NCI-H510A treated with DMSO at 0.1 percent for 48 hours (cell line): ENCODE measurements at regions not wholly inside any gene's neighbourhood (a gene's known extent, or its start where the extent isn't known, plus 50 kb on each side); places are given as distances from the start of the nearest gene placed in this dataset.

Experiments used
- DNase-seq: peaks from one replicate; lab custom pipeline; 2025; lab: John Stamatoyannopoulos, UW

DNA sequence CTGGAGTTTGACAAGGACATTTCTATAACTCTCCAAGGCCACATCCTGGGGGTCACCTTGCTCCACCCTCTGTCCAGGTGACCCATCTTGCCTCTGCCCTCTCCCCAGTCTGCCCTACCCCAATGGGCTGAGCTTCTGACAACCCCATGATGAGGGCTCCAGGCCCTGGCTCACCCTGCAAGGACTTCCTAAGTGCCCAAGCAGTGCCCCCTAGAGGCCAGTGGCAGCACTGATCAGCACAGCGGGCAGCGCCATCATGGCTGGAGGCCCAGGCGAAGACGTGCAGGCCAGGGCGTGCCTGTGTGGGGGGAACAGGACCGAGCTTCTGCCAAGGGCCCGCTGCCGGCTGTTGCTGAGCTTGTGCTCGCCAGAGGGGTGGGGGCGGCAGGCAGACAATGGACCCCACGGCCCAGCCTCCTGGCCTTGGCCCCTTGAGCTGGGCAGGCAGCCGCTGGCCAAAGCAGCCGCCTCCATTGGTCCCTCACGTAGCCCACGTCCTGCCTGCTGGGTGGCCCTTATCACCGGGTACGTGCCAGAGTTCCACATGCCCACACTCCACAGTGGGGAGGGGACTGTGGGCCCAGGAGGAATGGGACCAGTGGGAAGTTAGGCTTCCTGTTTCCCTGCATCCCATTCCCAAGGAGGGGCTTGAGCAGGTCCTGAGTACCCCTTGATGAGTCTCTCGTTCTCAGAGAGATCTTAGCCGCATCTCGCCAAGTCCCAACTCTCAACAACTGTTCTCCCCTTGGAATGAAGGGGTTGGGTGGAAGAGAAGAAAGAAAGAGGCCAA, 64.3 kb downstream of the MRPL14 start:
- DNase-seq: no peak

DNA sequence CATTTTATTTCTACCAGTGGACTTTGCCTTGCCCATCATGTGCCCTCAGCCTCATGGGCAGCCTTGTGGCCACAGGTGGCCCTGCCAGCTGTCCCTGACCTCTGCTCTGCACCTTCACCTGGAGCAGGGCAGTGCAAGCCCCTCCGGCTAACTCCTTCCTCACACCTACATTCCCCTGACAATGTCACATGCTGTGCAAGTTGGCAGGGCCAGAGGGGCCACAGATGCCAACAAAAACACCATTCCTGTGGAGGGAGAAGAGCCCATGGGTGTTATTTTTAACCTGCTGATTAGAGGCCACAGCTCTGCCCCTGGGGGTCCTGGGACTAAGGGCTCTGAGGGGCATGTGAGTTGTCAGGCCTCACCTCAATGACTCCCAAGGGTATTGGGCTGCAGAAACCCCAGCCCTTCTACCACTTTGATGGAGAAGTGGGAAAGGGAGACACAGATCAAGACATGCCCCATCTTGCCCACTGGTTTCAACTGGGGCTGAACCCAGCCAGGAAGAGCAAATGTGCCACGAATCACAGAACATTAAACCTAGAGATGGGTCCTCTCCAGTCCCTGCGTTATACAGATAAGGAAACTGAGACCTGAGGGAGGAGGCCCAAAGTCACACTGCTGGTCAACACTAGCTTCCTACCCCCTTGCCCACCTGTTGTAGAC, 65.0 kb downstream of the MRPL14 start:
- DNase-seq: no peak

DNA sequence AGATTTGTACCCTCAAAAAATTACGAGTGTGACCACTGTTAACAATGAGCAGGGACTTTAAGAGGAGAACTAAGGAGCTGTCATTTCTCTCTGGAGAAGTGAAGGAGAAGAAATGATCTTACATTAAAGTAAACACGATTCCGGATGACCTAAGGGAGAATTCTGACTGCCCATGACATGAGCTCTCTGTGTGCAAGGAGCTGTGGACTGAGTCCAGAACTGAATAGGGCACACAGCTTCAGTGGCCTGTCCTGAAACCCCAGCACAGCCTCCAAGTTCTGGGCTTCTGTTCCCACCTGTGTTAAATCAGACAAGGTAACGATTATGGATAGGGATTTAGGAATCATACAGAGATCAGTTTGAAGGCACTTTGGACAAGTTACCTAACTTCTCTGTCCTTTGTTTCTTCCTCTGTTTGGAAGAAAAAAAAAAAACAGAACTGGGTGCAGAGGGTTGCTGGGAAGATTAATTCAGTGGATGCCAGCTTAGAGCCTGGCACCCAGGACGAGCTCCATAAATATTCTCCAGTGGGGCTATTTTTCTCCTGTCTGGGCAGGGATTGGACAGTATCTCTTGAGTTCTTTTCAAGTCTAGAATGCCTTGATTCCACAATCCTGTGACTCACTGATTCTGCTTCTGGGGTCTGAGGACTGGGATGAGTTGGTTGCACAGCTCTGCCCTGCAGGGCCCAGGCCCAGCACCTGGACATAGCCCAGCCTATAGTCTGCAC, 65.7 kb downstream of the MRPL14 start:
- DNase-seq: no peak

DNA sequence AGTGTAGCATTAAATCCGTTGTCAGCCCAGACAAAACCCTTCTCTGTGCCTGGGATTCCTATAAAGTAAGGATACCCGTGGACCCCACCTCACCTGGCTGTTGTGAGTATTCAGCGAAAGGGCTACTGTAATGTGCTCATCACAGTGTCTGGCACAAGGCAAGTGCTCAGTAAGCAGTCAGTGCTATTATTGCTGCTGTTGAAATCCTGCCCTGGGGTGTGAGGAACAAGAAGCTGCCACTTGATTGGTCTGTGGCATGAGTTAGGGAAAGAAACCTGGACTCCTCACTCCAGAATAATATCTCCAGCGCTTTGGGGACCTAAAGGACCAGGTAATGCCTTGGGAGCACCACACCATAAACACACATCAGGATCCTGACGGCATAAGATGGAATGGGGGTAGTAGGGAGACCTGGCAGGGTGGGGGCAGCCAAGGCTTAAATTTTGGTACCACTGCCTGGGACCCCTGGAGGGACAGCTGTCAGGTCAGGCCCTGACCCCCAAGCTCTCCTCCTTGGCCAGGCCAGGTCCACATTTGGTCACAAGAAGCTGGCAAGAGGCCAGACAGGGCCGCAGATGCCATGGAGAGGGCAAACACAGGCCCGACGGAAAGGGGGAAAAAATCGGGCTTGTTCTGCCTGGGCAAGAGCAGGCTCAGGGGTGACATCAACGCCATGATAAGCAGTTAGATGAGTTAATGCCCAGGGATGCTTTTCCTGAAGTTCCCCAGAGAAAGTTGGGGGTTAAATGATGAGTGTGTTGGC, 66.5 kb downstream of the MRPL14 start:
- no peak for DNase-seq

DNA sequence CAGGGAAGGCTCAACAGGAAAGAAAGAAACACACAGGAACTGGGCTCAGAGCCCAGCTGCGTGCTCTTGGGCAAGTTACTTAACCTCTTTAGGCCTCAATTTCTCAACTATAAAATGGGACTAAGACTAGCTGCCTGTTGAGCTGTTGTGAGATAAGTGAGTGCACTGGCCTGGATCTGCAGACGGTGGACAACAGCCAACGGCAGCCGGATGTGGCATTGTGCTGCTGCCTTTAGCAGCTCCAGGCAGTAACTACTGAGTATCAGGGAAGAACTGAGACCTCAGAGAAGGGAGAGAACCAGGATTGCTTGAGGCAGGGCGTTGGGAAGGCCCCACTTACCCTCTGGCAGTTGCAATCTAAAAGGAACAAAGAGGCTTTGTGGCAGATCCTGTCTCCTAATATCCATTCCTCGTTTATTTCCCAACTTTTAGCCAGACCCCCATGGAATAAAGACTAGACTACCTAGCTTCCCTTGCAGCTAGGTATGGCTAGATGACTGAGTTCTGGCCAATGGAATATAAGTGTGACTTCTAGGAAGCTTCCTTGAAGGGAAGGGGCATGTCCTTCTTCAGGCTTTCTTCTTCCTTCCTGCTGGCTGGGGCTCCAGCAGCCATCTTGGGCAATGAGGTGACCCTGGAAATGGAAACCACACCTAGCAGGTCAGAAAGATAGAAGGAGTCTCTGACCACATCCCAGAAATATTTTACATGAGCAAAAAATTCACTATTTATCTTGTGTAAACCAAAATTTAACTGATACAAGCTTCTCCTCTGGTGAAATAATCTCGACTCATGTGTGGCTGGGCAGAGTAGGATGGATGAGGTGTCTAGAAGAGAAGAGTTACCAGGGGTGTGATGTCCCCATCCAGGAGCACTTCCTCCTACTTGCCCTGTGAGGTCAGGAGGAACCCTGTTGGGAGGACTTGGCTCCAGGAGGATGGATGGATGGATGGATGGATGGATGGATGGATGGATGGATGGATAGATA, 67.6 kb downstream of the MRPL14 start:
- no peak for DNase-seq

DNA sequence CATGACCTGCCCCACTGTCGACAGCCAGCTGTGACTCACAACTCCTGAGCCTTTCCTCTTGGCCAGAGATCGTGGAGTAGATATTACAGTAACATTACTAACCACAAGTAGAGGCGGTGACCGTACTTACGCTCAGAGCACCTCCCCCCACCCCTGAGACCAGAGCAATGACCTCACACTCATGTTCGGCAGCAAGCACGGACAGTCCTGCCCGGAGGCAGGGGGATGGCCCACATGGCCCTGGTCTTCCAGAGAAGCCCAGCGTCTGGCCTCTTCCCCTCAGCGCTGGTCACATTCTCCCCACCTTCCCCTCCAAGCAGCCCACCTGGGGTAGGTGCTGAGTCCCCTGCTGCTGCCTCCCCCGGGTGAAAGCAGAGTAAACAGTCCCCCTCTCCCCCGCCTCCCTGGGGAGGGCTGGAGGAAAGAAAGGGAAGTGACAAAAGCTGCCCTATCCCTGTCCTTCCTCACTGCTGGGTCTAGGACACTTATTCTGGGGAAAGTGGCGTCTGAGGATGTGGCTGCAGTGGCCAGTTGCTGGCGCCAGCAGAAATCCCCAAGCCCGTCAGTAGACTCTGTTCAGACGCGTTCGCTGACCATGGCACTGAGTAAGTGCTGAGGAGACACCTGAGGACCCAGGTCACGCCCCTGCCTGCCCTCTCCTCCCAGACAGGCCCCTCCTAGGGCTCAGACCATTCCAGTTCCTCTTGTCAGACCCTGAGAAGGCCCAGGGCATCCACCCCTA, 68.5 kb downstream of the MRPL14 start:
- DNase-seq: no peak

DNA sequence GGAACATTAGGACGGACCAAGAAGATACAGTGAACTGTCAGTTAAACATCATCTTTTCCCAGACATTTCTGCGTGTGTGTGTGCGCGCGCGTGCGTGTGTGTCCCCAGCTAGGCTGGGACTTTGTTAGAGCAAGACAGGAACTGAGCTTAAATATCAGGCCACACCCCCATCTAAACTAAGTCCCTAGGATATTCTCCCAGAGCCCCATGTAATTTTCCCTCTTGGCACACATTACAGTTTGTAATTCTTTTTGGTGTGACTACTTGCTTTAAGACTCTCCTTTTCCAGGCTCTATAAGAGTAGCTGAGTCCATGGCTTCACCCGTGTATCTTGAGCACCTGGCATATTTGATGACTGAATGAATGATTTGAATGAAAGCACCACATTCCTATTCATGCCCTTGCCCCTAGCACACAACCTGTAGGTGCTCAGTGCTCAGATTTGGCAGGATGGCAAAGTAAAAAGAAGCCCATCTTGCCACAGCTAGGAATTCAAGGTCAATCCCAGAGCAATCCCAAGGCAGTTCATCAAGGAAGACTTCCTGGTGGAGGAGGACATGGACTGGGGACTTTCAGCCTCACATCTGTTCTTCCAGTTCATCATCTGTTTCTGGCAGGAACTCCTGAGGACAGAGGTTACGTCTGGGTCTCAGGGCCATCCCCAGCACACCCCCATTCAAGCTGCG, 69.2 kb downstream of the MRPL14 start:
- no peak for DNase-seq

DNA sequence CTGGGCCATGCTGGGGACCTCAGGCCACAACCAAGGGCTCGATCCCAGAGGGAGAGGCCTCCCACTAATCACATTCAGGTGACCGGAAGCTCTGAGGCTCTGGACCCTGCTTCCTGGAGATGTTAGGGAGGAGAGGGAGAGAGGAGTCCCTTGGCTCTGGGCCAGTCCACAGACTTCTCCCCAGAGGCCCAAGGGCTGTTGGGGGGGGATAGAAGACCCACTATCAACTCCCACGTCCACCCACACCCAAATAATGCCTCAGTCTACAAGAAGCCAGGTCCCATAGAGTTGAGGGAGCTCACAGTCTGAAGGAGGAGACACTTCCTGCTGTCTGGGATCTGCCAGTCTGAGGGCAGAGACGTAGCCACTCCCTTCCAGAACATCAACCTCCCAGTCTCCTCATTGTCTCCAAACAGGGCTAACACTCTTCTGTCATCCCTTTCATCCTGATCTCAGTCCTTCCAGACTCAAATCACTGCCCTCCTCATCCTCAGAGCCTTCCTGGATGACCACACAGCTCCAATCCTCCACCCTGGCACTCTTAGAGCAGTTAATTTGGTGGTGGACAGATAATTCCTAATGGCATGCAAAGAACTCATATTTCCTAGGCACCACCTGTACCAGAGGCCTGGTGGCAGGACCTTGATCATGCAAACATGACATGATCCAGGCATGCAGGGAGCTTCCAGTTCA, 69.9 kb downstream of the MRPL14 start:
- DNase-seq: no peak

DNA sequence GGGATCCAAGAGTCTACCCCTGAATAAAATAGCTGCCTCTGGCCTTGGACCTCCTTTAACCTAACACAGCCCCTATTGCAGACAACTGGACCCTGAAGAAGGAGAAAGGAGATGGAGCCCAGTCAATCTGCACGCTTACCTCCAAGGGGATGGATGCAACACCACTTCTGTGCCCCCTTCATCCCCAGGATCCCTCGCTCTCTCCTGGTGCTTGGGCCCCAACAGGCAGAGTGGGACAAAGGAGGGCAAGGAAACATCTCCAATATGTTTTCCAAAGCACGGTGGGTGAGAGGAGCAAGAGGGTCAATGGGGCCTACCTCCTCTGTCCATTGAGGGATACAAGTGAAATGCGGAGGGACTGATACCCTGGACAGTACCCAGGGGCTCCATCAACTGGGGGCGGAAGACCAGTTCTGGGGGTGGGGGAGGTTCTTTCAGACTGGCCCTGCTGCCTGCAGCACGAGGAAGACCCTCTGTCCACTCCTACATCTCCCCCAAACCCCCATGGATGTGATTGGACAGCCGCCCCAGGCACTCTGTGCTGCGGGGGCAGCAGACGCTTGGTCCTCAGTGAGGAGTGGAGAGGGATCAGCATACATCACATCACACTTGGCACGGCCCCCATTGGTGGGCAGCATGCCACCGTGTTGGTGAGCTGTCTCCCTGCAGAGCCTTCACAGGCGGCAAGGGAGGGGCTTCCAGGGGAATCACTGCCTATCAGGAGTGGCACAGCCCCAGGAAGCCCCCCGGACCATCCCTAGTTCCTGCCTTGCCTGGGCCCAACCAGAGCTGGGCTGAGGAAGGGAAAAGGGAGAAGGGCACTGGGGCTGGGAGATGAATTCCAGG, 70.6 kb downstream of the MRPL14 start:
- no peak for DNase-seq

DNA sequence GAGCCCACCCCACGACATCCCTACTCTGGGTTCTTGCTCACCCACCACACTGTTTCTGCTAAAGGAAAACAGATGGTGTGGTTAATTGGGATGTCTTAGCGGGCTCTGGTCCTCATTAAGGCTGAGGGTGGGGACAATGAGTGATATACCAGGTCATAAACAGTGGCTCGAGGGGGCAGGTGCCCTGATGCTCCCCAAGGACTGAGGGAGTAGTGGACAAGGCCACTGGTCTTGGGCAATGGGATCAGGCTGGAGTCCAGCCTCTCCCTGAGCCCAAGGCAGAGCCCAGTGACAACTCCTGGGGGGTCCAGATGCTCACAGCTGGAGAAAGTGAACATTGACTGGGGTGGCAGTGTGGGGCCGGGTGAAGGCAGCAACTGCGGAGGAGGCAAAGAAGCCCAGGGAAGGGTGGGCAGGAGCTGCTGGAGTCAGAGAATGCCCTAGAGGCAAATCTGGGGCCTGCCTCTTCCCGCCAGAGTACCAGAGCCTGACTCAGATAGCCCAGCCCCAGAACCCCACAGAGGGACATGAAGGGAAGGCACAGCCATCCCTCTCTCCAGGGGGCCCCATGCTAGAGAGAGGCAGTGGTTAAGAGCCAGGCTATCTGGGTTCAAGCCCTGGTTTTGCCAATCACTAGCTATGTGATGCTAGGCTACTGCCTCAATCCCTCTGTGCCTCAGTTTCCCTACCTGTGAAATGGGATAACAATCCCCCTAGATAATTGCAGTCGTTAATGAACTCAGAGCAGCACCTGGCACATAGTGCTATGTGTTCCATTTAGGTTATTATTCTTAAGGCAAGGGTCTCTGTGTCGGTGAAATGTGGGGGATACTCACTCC, 72.3 kb downstream of the MRPL14 start:
- DNase-seq: no peak

DNA sequence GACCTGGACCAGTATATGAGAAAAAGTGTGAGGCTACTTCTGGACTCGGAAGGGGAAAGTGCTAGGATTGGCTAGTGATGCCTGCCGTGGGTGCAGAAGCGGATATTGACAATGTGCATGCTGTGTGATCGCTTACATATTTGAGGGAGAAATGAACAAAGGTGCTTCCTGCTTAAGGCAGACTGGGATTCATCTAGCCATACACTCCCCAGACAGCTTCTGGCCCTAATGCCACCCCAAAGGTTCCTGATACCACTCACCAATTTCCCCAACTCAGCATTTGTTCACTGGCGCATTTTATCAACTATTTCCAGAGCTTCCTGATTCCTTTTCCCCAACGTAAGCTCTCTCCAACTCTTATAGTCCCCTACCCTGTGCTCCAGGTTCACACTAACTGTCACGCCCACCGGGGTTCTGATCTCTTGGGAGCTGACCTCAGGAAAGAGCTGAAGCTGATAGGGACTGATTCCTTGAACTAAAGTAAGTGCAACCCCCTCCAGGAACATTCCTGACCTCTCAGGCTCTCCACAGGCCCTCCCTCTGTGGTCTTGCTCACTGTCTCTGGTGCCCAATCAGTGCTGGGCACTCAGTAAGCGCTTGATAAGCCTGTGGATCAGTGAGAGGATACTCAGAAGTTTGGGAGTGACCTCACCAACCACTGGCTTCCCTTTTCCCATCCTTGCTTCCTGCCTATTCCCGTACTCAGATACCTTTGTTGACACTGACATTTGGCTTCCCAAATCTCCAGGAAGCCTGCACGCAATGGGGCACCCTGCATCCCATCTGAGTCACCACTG, 73.3 kb downstream of the MRPL14 start:
- no peak for DNase-seq

DNA sequence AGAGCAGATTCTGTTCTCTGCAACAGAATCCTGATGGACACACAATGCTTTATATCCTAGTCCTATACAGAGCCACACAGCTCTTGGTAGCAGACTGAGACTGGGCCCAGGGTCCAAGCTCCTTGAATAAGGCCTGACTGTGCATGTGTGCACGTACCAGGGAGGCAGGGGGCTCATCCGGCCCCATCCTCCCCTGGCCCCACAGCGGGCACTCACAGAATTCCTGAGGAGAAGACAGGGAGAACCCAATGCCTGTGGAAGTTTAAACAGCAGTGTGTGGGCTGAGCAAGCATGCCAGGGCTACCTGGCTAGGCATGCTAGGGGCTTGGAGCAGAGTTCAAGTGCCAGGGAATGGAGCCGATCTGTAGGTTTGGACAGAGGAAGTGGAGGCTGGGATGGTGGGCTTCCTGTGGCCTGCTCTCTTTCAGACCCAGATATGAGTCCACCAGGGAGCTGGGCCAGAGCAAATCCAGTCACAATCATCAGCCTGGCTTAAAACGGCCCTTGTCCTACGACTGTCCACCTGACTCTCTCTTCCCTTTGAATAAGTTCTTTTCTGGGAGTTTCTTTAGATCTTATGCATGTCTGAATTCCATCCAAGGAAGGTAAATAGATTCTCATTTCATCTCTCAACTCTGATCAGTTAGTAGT, 74.0 kb downstream of the MRPL14 start:
- no peak for DNase-seq

DNA sequence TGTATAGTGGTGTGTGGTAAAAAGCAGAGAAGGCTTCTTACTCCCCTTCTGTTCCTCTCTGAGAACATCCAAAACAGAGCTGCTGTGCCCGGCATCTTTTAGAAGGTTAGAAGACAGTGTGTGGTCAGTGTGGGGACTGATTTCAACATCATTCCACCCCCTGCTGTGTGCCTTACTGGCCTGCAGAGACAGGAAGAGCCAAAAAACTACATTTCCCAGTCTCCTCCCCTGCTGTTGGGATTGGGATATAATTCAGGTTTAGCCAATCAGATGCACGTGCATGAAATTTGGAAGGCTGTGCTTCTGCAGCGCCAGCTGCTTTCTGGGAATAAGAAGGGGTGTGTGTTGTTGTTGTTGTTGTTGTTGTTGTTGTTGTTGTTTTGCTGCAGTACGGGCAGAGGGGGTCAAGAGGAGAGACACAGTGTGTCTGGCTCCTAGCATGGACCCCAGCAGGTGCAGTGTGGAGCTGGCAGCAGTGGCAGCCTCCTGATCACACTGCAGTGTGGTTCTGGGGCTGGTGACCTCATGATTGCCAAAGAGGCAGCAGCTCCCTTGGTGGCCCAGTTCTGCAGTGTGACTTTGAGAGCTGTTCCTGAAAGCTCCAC, 74.7 kb downstream of the MRPL14 start:
- no peak for DNase-seq

DNA sequence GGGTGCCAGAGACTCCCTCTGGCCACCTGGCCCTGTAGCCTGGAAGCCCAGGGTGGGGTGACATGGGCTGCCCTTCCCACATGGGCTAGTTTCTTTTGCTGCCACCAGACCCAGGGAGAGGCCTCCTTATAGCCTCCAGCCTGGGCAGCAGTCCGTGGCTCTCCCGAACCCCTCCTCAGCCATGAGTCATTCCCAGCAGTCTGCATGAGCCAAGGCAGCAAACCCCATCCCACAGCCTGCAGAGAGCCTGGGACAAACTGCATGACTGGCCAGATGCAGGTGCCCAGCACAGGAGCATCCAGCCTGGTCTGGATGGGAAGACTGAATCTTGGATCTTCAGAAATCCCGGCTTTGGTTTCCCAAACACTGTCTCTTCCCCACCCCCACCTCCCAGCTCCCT, 75.7 kb downstream of the MRPL14 start:
- DNase-seq: no peak

DNA sequence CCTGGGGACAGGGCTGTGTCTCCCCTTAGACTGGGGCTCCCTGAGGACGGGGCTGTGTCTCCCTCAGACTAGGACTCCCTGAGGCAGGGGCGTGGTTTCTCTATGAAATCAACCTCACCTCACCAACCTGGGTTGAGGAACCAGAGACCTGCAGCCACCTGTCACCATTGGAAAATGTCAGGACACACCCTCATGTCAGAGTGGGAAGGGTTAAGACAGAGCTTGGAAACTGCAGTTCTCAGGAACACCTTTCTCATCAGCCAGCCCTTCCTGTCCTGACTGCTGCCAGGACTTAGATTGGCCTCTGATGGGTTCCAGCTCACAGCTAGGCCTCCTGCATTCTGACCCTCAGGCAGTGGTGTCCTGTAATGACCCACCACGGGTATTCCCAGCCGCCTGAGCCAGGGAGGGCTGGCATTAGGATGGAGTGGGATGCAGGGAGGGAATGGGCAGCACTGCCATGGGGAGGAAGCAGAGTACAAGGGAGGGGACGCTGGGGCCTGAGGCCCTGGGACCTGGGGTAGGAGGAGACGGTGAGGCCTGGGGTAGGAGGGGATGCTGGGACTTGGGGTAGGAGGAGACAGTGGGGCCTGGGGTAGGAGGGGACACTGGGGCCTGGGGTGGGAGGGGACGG, 76.3 kb downstream of the MRPL14 start:
- DNase-seq: no peak
